G401.6 (cell line): ENCODE measurements at regions not wholly inside any gene's neighbourhood (a gene's known extent, or its start where the extent isn't known, plus 50 kb on each side); places are given as distances from the start of the nearest gene placed in this dataset.

Experiments
- FAIRE-seq: peaks from 2 replicates; lab custom pipeline; 2012; peaks lifted over from hg19 to GRCh38; lab: Jason Lieb, UNC

DNA sequence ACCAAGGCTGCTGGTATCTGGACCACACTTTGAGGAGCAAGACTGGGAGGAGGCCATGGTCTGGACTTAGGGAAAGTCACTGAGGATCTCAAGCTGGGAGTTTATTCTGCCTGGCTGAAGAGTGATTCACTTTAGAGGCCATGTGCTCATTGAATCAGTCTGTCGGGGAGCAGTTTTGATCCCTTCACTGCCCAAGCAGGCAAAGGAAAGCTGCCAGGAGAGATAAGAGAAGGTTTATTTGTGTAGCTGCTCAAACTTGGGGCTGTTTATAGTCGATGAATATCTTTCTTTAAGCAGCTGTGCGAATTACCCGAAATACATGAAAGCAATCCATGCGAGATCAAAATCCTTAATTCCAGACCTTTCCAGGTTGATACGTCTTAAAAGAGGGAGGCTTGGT is 544.4 kb upstream of the EEF2KMT start:
- FAIRE-seq = no peak

DNA sequence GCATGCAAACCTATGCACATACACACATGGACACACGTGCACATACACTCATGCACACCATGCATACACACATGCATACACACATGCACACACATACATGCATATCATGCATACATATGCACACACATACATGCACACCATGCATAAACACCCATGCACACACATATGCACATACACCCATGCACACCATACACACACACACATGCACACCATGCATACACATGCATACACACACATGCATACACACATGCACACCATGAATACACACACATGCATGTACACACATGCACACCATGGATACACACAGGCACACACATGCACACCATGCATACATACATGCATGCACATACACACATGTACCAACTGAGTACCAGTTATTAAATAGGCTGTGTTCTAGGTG is 543.3 kb upstream of the EEF2KMT start:
- FAIRE-seq = no peak

DNA sequence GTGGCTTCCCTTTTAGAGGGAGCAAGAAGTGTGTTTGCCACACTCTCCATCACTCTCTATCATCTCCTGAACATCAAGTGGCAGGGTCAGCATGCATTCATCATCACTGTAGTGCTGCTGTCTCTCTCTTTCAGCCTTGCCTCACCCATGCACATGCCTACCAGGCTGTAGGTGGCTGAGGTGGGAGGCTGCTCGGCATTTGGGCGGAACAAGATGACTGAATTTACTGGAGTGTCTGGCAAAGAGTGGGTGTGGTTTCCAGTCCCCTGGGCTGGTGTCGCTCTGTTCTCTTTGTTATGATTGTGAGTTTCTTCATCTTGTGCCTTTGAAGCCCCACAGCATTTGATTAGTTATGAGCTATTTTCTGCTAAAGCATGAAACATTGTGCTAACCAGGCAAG is 541.9 kb upstream of the EEF2KMT start:
- no peak for FAIRE-seq

DNA sequence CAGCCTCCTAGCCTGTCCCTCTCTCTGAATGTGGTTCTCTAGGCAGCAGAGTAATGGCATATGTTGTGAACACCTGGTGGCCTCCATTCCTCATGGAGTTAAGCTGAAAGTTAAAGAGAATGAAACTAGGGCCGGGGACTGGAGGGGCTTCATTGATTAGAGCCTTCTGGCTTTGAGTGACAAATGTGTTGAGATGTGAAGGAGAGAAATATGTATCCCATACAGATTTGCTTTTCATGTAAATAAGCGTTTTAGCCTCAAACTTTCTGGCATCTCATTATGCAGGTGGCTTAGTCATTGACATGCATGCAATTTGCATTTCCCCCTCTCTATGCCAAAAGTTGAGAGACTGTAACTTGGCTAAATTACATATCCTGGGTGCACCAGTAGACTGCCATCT is 537.7 kb upstream of the EEF2KMT start:
- FAIRE-seq = no peak

DNA sequence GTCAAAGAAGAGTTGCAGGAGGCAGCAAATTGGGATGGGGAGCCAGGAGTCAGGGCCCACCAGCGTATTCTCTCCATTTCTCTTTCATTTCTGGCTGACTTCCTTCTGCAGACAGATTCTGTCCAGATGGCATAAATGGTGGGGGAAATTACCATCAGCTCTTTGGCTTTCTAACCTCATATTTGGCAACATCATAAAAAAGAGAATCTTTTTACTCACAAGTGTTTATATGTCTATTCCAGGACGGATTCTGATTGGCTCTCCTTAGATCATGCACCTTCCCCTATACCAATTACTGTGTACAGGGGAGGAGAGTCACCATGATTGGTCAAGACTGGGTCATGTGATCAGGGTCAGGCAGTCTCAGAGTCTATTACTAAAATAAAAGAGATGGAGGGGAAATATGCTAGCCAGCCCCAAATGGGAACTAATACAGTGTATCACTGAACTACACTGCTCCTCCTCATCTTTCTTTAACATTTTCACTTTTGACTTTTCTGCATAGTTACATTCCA is 537.1 kb upstream of the EEF2KMT start:
- FAIRE-seq = no peak

DNA sequence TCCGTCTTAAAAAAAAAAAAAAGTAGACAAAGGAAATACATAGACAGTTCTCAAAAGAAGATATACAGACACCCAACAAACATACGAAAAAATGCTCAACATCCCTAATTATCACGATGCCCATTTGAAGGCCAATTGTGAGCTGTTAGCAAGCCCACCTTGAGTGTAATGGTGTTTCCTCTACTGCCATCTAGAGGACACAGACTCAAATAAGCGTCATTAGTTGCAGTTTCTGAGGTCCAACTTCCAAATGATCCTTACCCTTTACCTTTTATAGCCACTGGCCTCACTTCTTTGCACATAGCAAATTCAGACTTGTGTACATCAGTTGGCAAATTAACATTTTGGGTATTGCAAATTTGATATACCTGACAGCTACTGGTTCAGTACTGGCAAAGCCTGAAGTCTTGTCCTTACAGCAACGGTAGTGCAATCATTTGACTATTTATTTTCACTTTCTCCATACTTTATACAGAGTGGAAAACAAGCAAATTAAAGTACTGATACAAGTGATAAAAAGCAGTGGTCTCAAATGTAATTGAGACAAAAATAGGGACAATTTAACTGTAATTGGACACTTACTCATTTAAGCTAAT is 536.3 kb upstream of the EEF2KMT start:
- FAIRE-seq = no peak

DNA sequence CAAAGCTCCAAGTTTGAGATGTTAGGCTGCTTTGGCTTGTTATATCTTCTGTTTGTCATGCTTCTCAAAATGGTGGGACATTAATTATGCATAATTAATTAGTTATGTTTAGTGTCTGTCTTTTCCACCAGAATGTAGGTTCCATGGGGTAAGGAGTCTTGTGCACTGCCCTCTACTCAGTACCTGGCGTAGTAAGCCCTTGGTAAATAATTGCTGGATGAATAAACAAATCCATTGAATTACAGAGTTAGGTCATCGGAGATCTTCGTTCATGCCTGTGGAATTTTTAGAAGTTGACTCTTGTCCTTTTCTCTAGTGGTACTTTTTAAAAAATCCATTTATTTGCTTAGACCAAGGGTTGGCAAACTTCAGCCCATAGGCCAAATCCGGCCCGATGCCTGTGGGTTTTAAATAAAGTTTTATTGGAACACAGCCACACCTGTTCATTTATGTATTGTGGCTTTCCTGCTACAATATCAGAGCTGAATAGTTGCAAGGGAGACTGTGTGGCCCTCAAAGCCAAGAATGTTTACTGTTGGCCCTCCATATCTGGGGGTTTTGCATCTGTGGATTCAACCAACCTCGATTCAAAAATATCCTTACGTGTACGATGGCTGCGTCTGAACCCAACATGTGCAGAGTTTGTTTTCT is 524.8 kb upstream of the EEF2KMT start:
- no peak for FAIRE-seq

DNA sequence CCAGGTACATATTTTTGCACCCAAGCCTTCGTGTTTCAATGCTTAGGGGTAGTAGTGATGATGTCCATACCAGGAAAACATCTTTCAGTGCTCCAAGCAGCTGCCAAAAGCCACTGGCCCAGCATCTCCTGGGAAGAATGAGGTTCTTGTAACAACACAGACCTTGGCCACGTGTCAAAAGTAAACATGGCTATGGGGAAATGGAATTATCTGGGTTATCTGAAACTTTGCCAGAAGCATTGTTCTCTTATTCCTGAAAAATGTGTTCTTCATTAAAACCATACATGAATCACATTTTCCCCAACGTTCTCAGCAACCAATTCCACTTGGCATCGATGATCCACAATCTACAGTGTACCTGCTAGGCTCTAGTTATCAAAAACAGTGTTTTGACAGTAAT is 524.2 kb upstream of the EEF2KMT start:
- no peak for FAIRE-seq

DNA sequence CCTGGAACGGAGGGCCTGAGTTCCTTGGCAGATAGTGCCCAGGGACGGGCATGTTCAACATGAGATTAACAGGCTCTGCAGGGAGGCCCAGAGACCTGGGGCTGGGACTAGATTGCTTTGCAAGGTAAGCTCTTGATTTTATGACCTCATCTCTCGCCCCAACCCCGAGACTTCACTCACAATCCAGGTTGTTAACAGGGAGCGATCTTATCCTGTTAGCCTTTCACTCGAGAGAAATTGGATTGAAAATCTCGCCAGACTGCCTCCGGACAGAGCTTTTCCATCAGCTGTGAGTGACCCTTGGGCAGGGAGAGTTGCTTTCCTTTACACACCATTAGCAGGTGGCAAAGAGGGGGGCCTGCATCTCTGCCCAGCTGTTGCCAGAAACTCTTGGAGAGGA is 521.7 kb upstream of the EEF2KMT start:
- FAIRE-seq = no peak

DNA sequence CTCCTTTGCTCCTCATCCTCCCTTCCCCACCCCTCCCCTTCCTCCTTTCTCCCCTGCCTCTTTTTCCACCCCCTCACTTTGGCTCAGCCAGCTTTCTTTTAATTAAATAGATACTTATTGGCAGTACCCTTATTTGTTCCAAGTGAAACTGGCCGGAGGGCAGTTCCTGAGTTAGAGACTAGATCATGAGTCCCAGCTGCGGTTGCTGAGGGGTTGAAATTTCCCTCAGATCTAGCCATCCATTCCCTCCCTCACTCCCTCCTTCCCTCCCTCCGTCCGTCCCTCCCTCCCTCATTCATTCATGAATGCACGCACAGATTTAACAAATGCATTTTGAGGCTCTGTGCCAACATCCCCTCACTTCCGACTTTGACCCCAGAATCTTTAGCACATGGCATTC is 519.2 kb upstream of the EEF2KMT start:
- FAIRE-seq = no peak

DNA sequence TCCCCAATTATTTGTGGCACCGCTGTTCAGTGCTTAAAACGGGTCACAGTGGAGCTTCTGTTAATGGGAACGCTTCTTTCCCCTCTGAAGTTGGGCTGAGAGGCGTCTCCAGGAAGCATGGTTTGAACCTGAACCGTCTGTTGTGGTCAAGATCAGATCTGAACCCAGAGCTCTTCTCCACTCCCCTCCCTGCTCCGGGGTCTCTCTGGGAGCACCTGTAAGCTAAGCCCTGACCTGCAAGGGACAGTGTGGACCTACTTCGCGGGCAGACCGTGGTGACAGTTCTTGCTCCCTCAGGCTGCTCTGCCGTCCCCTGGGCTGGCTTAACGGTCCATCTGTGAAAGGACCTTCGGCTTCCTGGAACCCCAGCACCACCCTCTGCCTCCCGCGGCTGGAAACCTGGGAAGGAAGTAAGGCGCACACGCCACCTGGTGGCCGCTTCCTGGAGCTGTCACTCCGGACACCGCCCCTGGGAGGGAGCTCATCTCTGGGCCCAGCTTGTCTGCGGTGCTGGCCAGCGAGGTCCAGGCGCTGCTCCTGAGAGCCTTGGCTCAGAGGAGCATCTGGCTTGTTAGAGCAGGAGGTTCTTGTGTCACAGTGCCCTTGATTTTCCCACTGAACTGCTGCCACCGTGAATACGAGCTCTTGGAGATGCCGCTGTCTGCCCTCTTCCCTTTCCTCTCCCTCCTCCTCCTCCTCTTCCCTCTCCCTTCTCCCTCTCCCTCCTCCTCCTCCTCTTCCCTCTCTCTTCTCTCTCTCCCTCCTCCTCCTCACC is 518.5 kb upstream of the EEF2KMT start:
- FAIRE-seq = no peak

DNA sequence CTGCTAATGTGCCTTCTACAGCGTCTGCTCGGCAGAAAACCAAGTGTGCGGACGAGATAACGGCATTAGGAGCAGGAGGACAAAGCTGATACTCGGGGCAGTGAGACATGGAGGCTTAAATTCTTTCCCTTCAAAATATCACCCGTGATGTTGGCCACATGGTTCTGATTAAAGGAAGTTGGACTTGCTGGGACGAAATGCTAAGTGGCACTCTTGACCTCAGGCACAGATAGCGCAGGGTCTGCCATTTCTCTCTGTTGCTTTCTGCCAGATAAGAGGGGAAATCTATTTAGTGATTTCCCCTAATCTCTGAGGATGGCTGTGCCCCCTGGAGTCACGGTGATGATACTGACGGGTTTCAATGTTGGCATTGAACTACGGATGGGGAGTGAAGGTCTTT is 509.6 kb upstream of the EEF2KMT start:
- FAIRE-seq = no peak

DNA sequence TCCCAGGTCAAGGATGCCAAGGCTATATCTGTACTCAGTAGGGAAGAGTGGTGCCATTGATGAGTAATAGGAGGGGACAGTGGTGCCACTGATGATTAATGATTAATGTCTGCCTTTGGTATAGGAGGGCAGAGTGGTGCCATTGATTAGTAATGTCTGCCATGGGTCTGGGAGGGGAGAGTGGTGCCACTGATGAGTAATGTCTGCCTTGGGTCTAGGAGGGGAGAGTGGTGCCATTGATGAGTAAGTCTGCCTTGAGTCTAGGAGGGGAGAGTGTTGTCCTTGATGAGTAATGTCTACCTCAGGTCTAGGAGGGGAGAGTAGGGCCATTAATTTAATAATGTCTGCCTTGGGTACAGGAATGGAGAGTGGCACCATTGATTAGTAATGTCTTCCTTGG is 507.8 kb upstream of the EEF2KMT start:
- no peak for FAIRE-seq

DNA sequence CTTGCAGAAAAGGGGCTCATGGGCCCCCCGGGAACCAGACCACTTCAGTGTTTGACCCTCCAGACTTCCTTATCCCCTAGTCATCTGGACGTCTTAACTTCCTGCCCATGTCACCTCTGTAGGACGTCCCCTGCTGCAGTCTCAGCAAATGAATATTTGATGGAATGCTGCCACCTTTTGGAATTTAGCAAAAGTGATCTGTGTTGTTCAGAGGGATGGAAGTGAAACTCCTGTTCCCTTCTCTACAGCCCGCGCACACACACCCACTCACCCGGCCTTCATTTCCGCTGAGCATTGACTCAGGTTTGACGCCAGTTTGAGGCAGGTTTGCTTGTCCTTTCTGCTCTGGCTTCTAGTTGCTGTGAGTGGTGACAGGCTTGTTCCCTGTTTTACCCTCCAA is 507.2 kb upstream of the EEF2KMT start:
- FAIRE-seq = no peak

DNA sequence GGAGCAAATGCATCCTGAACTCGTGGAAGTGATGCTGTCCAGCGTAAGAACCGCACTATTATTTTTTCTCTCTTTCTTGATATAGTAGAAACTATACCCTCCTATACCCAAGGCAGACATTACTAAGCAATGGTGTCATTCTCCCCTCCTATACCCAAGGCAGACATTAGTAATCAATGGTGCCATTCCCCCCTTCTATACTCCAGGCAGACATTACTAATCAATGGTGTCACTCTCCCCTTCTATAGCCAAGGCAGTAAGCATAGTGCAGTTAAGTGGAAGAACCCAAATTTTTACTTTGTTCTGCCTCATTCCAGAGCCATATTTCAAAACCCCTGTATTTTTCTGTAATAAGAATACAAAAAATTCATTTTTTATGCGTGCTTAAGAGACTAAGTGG is 506.2 kb upstream of the EEF2KMT start:
- no peak for FAIRE-seq

DNA sequence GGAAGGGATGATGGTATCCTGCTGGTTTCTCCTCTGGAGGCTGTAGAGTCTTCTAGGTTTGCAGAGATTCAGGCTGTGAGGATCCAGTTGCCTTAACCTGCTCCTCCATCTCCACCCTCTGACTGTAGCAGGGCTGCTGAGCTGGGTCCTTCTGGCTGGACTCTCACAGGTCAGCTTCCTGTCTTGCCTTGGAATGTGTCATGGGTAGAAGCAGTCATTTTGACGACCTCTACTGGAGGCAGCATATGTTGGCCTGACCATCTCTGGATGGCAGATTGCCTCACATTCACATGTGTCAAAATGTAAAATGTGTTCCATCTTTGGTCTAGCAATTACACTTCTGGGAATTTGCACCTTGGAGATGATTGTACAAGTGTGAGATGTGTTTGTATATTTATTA is 504.4 kb upstream of the EEF2KMT start:
- no peak for FAIRE-seq

DNA sequence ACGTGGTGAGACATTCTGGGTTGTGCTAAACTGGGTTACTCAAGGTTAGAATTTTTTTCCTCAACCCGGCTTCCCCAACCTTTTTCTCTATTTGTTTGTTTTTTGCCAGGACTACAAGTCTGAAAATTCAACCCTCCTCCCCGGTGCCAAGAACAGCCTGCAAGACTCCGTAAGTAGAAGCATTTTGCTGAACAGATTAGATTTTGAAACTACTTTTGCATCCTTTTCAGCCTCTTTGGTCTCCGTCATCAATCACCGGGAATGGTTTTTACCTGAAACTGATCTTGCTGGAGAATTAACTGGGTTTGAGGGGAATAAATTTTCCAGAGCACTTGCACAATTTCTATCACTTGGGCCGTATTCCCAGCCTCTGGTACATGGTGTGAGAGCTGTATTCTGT is 501.2 kb upstream of the EEF2KMT start:
- no peak for FAIRE-seq

DNA sequence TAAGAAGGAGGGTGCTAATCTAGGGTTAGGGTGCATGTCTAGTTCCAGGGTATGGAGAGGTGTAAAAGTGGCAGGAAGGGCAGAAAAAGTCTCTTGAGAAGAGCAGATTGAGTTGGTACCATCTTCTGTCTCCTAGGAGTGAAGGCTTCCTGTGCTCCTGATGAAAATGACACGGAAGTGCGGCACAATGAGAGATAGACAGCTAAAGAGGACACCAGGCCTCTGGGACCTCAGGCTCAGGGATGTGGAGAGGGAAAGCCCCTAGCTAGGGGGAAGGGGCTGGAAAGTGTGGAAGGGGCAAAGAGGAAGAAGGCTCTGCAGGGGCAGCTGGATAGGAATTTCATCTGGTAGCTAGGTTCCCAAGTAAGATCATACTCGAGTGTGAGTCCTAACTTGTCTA is 498.3 kb upstream of the EEF2KMT start:
- FAIRE-seq = no peak

DNA sequence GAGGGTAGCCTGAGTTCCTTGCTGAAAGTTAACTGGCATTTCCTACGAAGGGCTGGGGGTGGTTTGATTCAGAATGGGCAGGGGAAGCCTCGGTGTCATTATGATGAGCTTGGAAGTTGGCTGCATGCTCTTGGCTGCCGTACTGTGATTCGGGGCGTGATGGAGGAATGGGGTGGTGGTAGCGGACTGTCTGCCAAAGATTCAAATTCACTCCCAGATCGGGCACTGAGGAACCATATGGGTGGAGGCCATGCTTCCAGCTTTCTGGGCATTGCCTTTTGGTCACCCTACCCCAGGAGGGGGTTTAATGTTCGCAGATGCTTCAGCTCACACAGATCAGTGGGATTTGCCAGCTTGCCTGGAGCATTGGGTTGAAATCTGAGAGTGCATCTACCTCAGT is 492.8 kb upstream of the EEF2KMT start:
- no peak for FAIRE-seq

DNA sequence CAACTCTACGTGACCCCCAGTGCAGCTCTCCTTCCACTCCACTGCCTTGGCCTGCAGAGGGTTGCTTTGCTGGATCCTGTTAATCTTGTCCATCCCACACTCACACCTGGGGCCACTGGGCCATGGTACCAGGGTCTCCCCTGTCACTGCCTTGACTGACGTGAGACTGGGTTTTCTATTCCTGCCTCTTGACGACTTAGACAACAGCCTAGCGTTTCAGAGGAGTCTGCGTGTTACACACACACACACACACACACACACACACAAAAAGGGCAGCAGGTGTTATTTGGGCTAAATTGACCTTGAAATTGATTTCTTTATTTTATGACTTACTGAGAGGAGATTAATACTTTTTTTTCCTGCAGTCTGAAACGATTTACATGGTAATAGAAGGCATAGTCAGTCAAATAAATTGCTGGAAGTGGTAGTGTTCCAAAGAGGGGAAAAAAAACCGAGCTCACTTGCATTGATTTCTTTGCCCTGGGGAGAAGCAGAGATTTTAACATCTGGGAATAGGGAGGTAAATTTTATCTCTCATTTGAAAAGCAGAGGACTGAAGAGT is 492.3 kb upstream of the EEF2KMT start:
- FAIRE-seq = no peak

DNA sequence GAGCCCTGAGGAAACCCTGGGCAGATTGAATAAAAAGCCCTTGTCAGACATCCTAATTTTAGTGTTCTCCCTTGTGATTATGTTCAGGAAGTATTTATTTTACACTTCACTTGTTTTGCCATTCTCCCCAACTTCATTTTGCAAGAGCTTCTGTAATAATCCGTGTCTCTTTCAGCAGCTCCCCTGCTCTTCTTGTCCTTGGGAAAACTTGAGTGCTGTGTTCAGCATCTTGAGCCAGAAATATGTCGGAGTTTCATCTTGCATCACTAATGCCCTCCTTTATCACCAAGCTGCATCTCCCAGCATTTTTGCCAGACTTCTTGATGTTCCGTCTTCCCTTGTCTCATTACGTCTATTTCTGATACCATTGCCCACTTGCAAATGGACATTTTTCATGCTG is 486.5 kb upstream of the EEF2KMT start:
- FAIRE-seq = no peak

DNA sequence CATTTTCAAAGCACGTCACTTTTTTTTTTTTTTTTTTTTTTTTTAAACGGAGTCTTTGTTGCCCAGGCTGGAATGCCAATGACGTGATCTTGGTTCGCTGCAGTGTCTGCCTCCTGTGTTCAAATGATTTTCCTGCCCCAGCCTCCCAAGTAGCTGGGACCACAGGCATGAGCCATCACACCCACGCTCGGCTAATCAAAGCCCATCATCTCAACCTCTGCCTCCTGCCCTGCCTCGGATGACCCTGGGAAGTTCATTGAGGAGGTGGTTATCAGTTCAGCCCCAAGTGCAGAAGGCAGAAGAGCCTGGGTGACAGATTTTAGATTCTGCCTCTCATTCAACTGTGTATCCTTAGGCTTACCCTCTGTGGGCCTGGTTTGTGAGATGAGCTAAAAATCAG is 484.9 kb upstream of the EEF2KMT start:
- no peak for FAIRE-seq

DNA sequence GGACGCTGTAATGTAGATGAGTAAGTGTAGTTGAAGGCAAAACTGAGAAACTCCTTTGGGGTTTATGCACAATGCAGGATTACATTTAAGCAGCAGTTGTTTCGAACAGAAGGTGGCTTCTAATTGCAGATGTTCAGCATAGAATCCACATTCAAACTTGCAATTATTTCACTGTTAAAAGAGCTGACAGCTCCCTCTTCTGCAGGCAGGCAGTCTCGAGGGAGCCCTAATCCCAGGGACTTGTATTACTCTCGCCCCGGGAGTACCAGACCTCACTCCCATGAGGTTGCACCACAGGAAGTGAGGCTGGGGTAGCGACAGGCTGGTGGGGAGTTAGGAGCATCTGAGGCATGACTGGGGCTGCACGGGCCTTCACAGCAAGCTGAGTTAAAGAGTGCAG is 484.3 kb upstream of the EEF2KMT start:
- no peak for FAIRE-seq
